ENCODE measurements at regions not wholly inside any gene's neighbourhood (a gene's known extent, or its start where the extent isn't known, plus 50 kb on each side); places are given as distances from the start of the nearest gene placed in this dataset.

GRCh38 chr7:24499871-24500270 lies 73.4 kb upstream of the PALS2 start:
- in situ Hi-C loops (cut with HindIII; ENCODE audit: low pct_unique_long_range_greater_than_20kb, low sequenced_read_pairs), result no loop called here
- DNase-seq (ENCODE audit: low read depth), result no peak

DNA sequence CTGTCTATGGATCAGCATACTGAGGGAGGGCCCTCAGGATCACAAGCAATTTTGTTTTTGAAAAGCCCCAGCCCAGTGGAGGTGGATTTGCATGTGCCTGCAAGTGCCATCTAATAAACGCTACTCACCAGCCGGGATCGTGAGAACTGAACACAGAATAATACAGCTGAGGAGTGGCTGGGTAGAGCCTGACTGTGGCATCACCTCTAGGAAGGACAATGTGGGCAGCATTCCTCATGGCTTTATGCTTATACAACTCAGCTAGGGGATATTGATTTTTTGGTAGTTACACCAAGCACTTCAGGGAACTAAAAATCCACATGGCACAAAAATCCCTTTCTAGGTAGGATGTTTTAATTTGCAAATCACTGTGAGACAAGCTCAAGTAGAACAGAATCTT lies 72.7 kb upstream of the PALS2 start:
- DNase-seq (ENCODE audit: low read depth), result no peak
- in situ Hi-C loops (cut with HindIII; ENCODE audit: low pct_unique_long_range_greater_than_20kb, low sequenced_read_pairs), result no loop called here

DNA sequence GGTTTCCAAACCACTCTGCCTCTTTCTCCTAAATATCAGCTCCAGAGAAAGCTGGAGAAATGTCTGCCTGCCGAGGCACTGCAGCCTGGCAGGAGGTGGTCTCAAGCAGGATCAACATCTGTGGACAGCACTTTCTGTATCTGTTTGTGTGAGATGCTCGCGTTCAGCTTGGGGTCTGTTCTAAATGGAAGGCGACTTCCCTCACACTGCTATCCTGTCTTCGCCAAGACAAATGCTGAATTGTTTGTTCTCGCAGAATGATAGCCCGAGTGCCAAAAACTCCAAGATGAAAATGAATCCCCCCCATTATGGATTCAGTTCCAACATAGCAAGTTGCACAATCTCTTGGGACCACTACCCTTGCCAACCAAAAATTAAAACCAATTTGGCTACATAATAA lies 72.2 kb upstream of the PALS2 start:
- in situ Hi-C loops (cut with HindIII; ENCODE audit: low pct_unique_long_range_greater_than_20kb, low sequenced_read_pairs), result no loop called here
- no peak for DNase-seq (ENCODE audit: low read depth)

- in situ Hi-C loops (cut with HindIII; ENCODE audit: low pct_unique_long_range_greater_than_20kb, low sequenced_read_pairs), result no loop called here
- no peak for DNase-seq (ENCODE audit: low read depth)
Measured at GRCh38 chr7:24501443-24502134, 71.7 kb upstream of the PALS2 start.

DNA sequence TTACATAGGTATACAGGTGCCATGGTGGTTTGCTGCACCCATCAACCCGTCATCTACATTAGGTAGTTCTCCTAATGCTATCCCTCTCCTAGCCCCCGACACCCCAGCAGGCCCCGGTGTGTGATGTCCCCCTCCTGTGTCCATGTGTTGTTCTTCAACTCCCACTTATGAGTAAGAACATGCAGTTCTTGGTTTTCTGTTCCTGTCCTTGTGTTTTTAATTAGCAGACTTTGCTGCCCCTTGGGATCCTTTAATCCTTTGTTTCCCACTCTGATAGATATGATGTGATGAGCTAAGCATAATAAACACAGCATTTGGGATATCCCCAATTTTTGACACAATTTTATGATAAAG lies 71.1 kb upstream of the PALS2 start:
- in situ Hi-C loops (cut with HindIII; ENCODE audit: low pct_unique_long_range_greater_than_20kb, low sequenced_read_pairs), result no loop called here

GRCh38 chr7:24503506-24503905 lies 69.7 kb upstream of the PALS2 start:
- in situ Hi-C loops (cut with HindIII; ENCODE audit: low pct_unique_long_range_greater_than_20kb, low sequenced_read_pairs), result no loop called here
- DNase-seq (ENCODE audit: low read depth), result no peak

More for the DNA sequence above, 71.1 kb upstream of the PALS2 start:
- no peak for DNase-seq (ENCODE audit: low read depth)

DNA sequence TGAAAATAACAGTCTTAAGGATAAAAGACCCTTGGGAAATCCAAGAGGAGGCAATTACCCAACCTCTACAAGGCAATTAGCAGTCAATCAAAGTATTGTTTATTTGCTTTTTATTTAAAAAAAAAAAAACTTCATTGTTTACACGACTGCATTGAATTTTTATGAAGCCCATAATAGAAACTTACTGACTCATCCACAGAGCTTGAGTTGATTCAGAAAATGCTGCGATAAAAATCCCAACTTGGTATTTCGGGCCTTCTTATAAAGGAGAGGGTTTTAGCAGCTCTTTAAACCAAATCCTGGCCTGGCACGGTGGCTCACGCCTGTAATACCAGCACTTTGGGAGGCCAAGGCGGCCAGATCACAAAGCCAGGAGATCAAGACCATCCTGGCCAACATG lies 69.2 kb upstream of the PALS2 start:
- in situ Hi-C loops (cut with HindIII; ENCODE audit: low pct_unique_long_range_greater_than_20kb, low sequenced_read_pairs), result no loop called here
- no peak for DNase-seq (ENCODE audit: low read depth)

- in situ Hi-C loops (cut with HindIII; ENCODE audit: low pct_unique_long_range_greater_than_20kb, low sequenced_read_pairs), result no loop called here
- DNase-seq (ENCODE audit: low read depth), result no peak
Measured at GRCh38 chr7:24504836-24505235, 68.4 kb upstream of the PALS2 start.

DNA sequence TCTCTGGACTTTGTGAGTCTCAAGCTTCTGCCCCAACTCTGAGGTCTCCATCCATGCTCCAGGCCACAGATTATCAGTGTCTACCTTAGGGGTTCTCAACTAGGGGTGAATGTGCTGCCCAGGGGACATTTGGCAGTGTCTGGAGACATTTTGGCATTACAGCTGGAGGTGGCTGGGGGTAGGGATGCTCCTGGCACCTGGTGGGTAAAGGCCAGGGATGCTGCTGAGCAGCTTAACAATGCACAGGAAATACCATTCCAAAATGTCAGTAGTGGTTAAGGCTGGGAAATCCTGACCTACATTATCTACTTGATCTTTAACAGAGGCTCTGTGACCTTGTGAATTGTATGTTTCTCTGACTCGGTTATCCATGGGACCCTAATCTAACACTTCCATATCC lies 67.3 kb upstream of the PALS2 start:
- DNase-seq (ENCODE audit: low read depth), result no peak
- in situ Hi-C loops (cut with HindIII; ENCODE audit: low pct_unique_long_range_greater_than_20kb, low sequenced_read_pairs), result no loop called here

DNA sequence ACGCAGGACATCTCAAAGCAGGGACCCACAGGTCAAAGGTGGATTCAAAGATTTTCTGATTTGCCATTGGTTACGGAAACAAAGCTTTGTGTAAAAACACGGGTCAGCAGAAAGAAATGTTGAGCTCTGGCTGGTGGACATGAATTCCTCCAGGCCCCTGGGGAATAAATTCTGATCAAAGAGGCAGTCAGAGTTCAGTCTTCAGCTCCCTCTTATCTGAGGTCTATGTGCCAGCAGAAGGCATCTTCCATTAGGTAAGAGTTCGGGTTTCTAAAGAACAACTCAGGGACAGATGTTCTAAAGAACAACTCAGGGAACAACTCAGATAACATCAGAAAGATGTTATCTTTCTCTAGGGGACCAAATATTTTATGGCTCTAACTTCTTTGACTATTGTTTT lies 64.9 kb upstream of the PALS2 start:
- DNase-seq (ENCODE audit: low read depth), result no peak
- in situ Hi-C loops (cut with HindIII; ENCODE audit: low pct_unique_long_range_greater_than_20kb, low sequenced_read_pairs), result no loop called here

GRCh38 chr7:24510759-24511158 lies 62.5 kb upstream of the PALS2 start:
- in situ Hi-C loops (cut with HindIII; ENCODE audit: low pct_unique_long_range_greater_than_20kb, low sequenced_read_pairs), result no loop called here
- DNase-seq (ENCODE audit: low read depth), result peak; percentile 26

DNA sequence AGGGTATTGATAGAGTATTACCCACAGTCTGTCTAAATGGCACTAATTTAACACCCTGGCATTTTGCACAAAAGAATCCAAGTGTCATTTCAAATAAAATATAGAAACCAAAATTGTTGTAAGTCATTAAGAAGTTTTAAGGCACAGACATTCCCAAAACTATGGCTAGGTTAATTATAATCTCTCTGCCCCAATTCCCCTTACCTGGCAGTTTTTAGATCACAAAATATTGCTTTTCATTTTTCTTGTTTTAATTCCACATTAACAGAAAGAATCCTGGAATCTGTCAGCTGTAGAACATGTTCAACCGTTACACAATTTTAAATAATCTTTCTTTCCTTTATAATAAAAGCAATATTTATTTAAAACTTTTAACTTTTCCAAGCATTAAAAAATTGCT lies 56.1 kb upstream of the PALS2 start:
- no peak for DNase-seq (ENCODE audit: low read depth)
- in situ Hi-C loops (cut with HindIII; ENCODE audit: low pct_unique_long_range_greater_than_20kb, low sequenced_read_pairs), result no loop called here

DNA sequence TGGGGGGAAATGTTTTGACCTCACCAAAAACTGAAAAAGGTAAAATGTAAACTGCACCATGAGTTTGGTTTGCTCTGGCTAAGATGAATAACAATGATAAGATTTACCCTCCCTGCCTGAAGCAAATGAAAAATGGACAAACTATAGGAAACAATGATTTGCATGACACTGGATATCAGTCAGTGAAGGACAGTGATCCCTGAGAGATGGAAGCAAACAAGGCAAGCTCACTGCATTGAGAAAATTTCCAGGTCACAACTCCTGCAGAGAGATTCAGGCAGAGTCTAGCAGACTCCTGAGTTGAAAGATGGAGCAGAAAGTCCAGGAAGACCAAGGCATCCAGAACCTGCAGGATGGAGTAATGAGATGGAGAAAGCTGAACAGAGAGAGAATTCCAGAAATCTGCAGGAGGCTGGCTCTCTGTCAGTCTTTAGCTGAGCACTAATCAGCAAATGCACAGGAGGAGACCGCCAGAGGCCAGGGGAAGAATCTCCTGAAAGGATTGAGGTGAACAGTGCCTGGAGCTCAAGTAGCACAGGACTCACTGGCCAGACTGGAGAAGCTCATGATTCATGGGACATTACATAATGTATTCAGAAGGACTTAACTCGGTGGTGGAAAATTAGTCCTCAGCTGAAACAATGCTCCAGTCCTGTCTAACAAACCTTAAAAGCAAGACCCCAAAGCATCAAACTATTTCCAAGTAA lies 51.2 kb upstream of the PALS2 start:
- DNase-seq (ENCODE audit: low read depth), result no peak
- in situ Hi-C loops (cut with HindIII; ENCODE audit: low pct_unique_long_range_greater_than_20kb, low sequenced_read_pairs), result no loop called here
